NB4 (cell line): ENCODE measurements at regions not wholly inside any gene's neighbourhood (a gene's known extent, or its start where the extent isn't known, plus 50 kb on each side); places are given as distances from the start of the nearest gene placed in this dataset.

Source experiments
- CTCF ChIP-seq: IDR thresholded peaks from one replicate; pipeline ENCODE4 v1.5.1; 2012; ENCODE audit warnings: low read depth, low read length
- MYC ChIP-seq: IDR thresholded peaks from 2 replicates; pipeline ENCODE4 v1.6.1; 2011; ENCODE audit warnings: low read depth, low read length
- POLR2A ChIP-seq: IDR thresholded peaks from 2 replicates; pipeline ENCODE4 v1.6.1; 2011; ENCODE audit warnings: mild to moderate bottlenecking; ENCODE audit not compliant: insufficient read length; ENCODE audit errors: extremely low read depth

- TF ChIP-seq CTCF = no peak
- no peak for TF ChIP-seq POLR2A
- no peak for TF ChIP-seq MYC
Measured at GRCh38 chr18:30929718-30930117, 112.8 kb downstream of the DSC3 start.
